NCI-H146 treated with DMSO at 0.1 percent for 48 hours (cell line): ENCODE measurements at regions not wholly inside any gene's neighbourhood (a gene's known extent, or its start where the extent isn't known, plus 50 kb on each side); places are given as distances from the start of the nearest gene placed in this dataset.
"Not testable (repeated sequence)": the region's sequence is repeated elsewhere in the genome, so short reads cannot be mapped to it uniquely, and the experiment has no call there.

Source experiments
- DNase-seq: peaks from one replicate; lab custom pipeline; 2025; ENCODE audit not compliant: unreplicated experiment; lab: John Stamatoyannopoulos, UW

DNA sequence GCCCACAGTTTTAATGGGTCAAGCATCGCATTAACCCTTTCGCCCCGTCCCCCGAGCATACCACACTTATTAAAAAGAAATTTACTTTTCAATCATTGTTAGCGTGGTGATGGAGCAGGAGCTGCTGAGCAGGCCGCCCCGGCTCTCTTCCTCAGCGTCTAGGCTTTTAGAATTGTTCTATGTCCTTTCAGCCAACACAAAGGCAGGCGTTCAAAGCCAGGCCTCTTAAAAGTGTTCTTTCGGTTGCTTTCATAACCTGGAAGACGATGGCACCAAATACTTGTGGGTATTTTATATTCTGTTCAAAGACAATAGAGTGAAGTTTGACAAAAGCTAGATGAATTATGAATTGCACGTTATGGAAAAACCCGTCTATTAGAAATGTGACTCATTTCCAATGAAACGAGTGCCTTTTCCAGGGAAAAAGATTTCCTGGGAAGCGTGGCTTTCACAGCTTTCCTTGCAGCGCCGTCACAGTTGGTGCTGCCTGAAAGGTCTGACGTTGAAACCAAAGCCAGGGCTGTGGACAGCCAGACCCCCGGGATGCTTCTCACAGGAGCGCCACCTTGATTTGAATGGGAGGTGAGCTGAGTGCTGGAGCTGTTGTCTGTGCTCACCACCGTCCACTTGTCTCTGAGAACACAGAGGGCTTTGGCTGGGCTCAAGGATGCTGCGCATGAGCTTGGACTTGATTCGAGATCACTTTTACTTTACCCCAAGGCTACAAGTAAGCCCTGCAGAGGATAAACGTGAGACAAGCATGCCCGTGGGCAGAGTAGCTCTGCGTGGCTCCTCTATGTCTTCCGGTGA lies 78.8 kb downstream of the SOX1 start:
- no peak for DNase-seq

DNA sequence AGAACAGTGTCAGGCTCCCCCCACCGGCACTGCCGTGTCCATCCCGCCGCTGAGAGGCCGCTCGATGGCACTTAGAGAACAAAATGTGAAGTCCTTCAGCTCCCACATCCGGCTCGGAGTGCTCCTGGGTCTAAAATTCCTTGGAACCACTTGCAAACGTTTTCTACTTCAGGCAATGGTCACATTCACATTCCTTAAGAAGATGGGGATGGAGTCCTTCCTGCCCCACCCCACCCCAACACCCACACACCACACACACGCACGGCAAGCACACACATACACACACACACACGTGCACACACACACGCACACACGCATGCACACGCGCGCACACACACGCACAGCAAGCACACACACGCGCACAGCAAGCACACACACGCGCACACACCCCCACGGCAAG lies 83.4 kb downstream of the SOX1 start:
- no peak for DNase-seq

DNA sequence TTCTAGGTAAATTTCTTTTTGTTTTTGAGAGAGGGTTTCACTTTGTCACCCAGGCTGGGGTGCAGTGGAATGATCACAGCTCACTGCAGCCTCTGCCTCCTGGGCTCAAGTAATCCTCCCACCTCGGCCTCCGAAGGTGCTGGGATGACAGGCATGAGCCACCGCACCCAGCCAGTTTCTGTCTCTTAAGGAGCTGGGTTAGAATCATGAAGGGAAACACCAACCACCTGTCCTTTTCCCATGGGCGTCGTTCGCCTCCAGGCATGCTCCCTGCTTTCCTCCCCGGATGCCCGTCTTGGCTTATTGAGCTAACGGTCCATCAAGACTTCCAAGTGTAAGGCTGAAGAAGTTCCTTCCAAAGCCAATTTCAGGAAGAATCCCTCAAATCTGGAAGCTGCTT lies 85.9 kb downstream of the SOX1 start:
- no peak for DNase-seq

DNA sequence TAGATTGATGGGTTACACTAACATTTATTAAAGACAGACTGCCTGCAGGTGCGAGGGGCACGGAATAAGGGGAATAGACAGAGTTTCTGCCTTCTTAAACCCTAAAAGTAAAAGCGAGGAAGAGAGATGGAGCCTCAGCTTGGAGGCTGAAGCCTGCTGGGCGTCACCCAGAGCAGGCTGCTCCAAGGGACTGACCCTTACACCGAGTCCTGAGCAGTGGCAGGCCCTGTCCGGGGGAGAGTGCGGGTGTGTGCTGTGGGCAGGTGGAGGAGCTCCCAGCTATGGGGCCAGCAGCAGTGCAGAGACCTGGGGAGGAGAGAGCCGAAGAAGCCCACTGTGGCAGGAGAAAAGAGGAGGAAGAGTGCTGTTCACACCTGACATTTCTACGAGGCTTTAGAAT lies 86.4 kb downstream of the SOX1 start:
- no peak for DNase-seq

DNA sequence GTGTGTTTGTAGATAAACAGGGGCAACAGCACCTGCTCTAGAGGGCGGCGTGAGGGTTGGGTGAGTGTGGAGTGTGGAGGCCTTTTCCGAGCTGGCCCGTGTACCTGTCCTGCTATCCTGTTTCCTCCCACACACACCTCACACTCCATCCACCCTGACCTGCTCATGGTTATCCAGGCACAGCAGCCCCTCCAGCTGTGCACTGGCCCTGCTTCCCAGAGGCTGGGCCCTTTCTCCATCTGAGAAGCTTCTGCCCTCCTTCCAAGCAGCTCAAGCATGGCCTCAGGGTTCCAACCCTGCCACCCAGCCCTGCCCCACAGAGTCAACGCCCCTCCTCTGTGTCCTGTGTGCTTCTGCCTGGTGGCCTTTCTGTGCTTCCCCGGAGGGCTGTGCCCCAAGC lies 86.9 kb downstream of the SOX1 start:
- no peak for DNase-seq

DNA sequence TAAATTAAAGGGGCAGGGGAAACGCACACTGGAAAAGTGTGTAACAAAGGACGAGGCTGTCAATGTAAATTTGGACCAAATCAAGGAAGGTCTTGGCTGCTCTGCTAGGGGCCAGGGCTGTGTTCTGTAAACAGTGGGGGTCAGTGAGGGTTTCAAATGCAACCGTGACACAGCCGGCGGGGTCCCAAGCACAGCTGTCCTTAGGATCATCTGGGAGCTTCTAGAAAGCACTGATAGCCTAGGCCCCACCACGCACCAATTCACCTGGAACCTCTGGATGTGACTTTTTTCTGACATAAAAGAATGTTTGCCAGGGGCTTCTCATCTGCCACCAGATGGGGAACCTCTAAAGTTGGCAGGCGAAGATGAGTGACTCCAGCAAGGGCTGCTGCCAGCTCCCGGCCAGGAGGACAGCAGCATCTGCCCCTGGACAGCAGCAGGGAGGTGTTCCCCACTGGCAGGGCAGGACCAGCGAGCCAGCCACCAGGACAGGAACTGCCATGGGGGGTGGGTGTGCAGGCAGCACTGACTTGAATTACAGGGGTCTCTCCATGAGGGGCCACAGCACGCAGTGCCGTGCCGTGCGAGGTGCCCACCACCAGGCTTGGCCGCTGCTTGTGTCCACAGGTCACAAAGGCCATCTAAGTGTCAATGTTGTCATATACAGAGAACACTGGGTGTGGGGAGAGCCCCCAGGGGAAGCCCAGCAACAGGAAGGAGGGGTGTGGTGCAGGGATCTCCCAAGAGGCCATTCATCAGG lies 87.5 kb downstream of the SOX1 start:
- DNase-seq = no peak

DNA sequence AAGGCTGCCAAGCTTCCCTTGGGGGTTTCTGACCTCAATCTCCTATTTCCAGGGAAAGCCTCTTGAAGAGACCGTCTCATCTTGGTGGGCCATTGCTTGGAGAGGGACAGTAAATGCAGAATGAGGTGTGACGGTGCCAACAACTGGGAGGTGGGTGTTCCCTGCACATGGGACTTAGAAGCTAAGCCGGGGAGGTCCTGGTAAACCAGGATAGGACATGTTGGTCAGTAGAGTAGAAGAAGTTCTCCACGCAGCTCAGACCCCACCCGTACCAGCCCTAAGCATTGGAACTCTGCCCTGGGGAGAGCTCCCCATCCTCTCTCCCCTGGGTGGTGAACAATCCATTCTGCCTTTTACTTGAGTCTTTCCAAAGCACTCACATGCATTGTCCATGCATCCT lies 92.0 kb downstream of the SOX1 start:
- DNase-seq = no peak

DNA sequence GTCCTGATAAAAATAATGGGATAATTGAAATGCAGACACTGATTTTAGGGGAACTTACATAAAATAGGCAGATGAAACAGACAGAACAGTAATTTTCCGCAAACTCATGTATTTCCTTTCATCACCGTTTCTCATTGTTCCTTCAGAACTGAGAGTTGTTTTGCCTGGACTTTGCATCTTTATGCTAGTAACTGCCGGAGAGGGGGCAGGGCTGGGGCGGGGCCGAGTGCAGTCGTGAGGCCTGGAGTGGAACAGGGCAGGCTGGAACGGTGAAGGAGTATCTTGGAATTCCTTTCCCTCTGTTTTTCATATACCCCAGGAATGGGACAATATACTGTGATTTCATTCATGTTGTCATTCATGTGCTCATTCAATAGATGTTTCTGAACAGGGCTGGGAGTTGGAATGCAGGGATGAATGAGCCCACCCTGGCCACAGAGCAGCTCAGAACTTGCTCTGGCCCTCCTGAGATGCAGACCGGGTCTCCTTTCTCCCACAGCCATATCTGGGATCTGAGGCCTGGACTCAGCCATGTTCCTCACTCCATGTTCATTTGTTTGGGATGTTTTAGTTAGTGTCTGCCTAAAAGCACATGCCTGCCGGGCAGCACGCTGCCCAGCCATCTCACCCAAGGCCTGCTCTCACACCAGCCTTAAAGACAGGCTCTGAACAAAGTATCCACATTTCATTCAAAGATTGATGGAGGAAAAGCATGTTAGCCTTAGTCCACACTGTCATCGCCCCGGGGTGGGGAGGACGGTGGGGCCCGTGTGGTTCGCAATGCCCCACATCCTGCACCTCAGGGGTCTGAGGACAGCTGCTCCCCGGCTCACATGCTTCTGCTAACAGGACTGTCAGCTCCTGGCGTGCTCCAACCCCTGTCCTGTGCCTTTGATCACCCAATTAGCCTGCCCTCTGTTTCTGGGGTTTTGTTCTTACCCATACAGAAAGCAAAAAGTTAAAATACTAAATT lies 92.9 kb downstream of the SOX1 start:
- no peak for DNase-seq

DNA sequence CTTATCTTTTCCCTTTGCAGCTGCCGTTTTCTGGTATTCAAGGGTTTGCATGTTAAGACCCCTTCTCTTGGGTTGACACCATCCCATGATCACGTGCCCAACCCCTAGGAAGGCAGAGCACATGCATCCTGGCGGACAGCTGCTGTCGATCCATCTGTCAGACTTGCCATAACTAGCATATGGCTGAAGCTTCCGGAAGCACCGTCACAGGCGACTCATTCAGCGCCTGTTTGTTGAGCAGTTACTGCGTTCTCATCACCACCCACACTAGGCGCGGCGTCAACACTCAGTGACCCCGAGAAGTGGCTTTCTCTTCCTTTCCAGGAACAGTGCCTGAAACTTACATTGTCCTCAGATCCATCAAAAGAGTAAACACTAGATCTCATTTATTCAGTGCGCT lies 93.6 kb downstream of the SOX1 start:
- no peak for DNase-seq

DNA sequence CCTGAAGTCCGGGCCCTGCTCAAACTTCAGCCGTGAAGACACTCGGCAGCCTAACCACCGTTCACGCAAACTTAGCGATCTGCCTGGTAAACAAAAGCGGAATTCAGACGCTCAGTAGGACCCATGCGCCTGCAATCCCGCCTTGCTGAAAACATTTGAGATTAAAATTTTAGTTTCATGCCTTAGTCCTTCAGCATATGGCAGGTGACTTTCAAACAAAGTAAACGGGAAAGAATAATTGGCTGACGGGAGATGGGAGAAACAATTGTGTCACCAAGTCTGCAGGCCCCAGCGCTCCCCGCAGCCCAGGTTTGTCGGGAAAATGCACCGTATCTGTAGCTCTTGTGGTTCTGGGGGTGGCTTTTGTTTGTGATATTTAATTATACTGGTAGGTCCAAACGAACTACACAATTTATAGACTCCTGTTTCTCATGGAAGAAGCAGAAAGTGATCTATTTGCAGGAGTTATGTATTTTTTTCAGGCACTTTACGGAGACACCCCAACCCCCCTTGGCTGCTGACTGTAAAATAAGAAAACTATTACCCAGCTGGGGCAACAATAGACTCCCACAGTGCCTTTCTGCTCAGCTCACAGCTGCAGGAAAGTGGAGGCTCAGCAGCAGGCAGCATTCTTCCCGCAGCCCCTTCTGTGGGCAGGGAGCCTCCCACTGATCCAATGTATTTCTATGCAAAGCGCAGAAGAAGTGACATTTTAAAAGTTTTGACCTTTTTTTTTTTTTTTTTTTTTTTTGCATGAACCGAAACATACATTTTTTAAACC lies 94.8 kb downstream of the SOX1 start:
- DNase-seq = peak; percentile 81

DNA sequence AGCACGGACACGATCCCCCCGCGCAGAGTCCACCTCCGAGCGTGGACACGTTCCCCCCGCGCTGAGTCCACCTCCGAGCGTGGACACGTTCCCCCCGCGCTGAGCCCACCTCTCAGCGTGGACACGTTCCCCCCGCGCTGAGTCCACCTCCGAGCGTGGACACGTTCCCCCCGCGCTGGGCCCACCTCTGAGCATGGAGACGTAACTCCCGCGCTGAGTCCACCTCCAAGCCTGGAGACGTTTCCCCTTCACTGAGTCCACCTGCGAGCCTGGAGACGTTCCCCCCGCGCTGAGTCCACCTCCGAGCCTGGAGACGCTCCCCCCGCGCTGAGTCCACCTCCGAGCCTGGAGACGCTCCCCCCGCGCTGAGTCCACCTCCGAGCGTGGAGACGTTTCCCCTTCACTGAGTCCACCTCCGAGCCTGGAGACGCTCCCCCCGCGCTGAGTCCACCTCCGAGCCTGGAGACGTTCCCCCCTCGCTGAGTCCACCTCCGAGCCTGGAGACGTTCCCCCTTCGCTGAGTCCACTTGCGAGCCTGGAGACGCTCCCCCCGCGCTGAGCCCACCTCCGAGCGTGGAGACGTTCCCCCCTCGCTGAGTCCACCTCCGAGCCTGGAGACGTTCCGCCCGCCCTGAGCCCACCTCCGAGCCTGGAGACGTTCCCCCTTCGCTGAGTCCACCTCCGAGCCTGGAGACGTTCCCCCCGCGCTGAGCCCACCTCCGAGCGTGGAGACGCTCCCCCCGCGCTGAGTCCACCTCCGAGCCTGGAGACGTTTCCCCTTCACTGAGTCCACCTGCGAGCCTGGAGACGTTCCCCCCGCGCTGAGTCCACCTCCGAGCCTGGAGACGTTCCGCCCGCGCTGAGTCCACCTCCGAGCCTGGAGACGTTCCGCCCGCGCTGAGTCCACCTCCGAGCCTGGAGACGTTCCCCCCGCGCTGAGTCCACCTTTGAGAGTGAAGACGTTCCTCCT lies 97.0 kb downstream of the SOX1 start:
- DNase-seq = not testable (repeated sequence)

DNA sequence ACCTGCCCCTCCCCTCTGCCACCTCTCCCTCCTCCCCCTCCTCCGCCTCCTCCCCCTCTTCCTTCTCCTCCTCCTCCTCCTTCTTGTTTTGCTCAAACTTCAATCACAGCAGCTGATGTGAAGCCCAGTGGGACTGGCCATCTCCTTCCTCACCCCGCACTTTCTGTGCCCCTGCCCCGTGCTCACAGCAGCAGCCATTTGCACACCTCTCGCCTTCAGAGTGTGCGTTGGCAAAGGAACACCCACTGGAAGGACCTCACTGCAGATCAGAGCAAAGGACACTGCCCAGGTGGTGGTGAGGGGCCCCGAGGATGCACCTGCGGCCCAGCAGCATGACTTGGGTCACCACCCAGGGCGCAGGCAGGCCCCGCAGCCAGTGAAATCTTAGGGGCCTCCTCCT lies 98.8 kb downstream of the SOX1 start:
- DNase-seq = no peak

DNA sequence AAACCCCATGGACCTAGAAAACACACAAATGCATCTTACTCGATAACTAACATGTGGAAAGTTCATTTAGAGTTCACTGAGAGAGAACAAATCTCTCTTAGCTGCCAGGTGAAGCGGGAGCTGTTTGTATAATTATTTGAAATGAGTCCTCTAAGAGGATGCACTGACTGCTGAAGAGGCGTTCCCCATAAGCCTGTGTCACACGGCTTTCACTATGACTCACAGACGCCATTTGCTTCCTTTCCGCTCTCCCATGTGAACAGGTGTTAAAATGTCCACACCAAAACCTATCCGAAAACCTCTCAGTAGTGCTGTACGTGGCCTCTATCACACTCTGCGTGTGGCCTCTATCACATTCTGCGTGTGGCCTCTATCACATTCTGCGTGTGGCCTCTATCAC lies 101.8 kb downstream of the SOX1 start:
- no peak for DNase-seq

DNA sequence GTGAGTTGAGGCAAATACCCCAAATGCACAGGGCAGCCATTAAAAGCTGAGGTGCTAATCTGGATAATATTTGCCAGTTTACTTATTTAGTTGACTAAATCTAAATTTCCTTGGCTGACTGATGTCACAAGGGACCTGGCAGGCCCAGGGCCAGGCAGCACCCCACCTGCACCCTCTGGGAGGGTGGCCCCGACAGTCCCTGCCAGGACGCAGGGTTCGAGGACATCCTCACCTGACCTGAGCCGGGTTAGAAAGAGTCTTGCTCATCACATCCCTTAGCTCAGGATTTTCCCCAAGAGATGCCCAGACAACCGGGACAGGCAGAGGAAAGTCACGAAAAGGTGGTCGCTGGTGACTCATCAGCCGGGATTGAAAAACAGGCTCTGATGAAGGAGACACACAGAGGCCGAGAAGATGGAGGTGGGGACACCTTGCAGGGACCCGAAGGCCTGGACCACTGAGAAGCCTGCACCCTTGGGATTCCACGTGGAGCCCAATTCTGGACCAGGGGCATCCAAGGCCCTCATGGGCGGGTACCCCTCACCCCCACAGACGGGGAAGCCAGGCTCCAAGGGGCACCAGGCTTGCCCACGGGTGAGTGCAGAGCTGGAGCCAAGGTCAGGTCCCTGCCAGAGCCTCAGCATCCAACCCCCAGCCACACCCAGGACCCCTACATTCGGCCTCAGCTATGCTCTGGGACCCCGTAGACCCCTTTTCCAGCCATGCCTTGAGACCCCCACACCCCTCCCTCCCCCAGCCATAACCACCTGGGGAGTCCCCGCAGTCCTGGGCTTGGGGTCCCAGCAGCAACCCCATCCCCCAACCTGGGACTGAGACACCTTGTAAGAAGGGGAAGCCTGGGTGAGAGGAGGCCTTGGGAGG lies 103.2 kb downstream of the SOX1 start:
- DNase-seq = no peak

DNA sequence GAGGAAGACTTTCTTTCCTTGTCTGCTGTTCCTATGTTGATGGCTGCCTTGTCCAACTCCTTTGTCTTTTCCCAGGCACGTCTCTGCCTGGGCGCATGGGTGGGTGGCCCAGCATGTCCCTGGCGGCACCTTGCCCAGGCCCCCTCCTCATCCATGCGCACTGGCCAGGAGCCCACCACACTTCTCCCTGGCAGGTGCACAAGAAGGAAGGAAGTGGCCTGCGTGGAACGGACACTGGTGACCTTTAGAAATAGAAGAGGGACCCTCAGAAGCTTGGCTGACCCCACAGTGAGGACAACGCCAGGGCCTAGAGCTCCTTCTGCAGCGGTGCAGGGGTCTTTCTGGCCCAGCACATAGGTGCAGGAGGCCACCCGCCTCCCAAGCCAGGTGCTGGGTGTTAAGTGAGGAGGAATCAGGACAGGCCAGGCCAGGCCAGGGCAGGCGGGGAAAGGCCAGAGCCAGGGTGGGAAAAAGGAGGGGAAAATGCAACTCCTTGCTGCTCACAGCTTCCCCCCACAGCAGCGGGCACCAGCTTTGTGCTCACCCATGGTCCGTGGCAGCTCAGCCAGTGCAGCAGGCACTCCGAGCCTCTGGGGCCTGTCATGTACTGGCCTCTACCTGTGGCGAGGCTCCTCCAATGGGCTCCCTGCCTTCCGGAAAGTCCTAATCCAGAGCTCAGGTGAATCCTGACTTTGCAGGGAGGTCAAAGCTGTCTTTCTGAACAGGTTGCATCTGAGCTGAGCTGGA lies 104.0 kb downstream of the SOX1 start:
- DNase-seq = no peak

DNA sequence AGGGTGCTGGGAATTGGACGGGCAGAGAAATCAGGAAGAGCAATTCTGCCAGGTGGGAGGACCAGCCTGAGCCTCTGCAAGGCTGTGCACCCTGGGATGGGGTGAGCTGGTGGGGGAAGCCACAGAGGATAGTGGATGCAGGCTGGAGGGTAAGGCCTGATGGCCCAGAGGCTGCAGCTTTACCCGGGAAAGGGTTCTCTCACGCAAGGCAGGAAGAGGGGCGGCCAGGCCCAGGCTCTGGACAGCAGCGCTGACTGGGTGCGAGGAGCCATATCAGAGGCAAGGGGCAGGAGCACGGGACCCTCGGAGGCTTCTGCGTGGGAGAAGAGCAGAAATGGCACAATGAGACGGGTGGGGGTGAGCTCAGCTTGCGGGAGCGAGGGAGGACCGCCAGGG lies 104.6 kb downstream of the SOX1 start:
- DNase-seq = no peak

DNA sequence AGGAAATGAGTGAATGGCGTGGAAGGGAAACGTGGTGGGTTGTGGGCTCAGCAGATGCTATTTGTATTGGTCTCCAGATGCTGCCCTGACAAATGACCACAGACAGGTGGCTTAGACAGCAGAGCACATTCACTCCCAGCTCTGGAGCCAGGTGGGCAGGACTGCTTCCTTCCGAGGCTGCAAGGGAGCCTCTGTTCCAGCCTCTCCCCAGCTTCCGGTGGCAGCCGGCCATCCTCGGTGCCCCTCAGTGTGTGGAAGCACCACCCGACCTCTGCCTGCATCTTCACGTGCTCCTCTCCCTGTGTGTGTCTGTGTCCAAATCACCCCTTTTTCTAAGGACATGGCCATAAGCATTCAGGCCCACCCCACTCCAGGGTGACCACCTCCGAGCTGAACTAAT lies 105.1 kb downstream of the SOX1 start:
- DNase-seq = no peak
